GM12892 (cell line): ENCODE measurements at regions not wholly inside any gene's neighbourhood (a gene's known extent, or its start where the extent isn't known, plus 50 kb on each side); places are given as distances from the start of the nearest gene placed in this dataset.

Source experiments
- POLR2A ChIP-seq: IDR thresholded peaks from 2 replicates; pipeline ENCODE4 v1.6.1; 2011; ENCODE audit warnings: low read depth, low read length, control low read depth
- POLR2AphosphoS5 ChIP-seq: IDR thresholded peaks from 2 replicates; pipeline ENCODE4 v1.6.1; 2011; ENCODE audit warnings: low read depth, low read length, control low read depth
- TAF1 ChIP-seq: IDR thresholded peaks from 2 replicates; pipeline ENCODE4 v1.6.1; 2011; ENCODE audit warnings: low read depth, mild to moderate bottlenecking, control low read depth, low read length, borderline replicate concordance

DNA sequence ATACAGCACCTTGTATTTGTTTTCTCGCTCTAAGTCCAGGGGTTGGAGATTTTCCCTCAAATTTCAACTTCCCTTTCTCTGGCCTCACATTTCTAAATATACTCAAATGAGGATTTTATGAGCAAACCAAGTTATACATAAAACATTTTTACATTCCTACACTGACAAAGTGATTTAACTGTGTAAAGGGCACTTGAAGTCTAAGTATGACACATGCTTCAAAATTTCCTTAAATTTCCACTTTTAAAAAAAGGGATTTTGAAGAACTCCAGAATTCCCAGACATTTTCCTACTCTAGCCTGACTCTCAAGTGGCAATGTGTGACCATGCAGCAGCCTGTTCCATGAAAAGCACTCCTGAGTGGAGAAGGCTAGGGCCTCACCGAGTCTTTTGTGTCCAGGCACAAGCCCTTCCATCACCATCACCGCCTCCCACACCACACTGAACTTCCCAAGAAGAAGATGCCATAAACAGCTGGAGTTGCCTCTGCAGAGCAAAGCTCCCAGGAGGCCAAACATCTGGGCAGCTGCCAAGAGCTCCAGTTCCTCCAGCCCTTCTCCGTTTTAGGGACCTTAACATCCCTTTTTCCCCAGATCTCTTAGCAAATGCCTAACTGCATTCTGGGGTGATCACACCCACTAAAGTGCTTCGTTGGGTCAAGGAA lies 68.9 kb downstream of the NCR2 start:
- TF ChIP-seq POLR2AphosphoS5 (no peak), POLR2A (no peak), TAF1 (no peak)
